CD4-positive, alpha-beta T cell (primary cell): ENCODE measurements at regions not wholly inside any gene's neighbourhood (a gene's known extent, or its start where the extent isn't known, plus 50 kb on each side); places are given as distances from the start of the nearest gene placed in this dataset.
A peak's percentile ranks its signal among the peaks of the same experiment; 100 is the strongest.

ENCODE experiments used
- ATAC-seq: fragments of 200-7000 bp; cut with Tn5 transposase; one replicate; pipeline ENCODE4 v1.10.0; 2022; ENCODE audit warnings: mild to moderate bottlenecking; ENCODE audit not compliant: poor library complexity
- CTCF ChIA-PET: fragments of 350-600 bp; sonication (Branson Sonifier 250); formaldehyde crosslinking; loops from one replicate; lab custom pipeline; 2021; ENCODE audit warnings: antibody characterized with exemption, inconsistent platforms; lab: Charles Lee
- POLR2A ChIA-PET: fragments of 350-600 bp; sonication (Branson Sonifier 250); formaldehyde crosslinking; loops from one replicate; lab custom pipeline; 2021; ENCODE audit warnings: antibody characterized with exemption, inconsistent platforms; lab: Charles Lee
- DNase-seq, 14 experiments: peaks; one replicate each; pipeline ENCODE4 v3.0.0-alpha.2; 2013 to 2020; ENCODE audit warnings: mixed read lengths in 2 of 14
- H3K27ac ChIP-seq, 2 donors: one replicate each; pipeline versions ENCODE4 v1.5.1 to v1.7.0; 2013; ENCODE audit warnings: low read length in 2 of 2, low read depth in 1 of 2, mild to moderate bottlenecking in 1 of 2
- H3K27me3 ChIP-seq, 2 experiments: 1 replicate in 1 of 2; 2 replicates in 1 of 2; pipeline versions ENCODE4 v1.6.1 to v1.7.0; 2013; ENCODE audit warnings: low read length in 2 of 2, control low read depth in 1 of 2, mild to moderate bottlenecking in 1 of 2, moderate library complexity in 1 of 2; ENCODE audit not compliant: insufficient read depth in 2 of 2, control insufficient read depth in 1 of 2
- H3K36me3 ChIP-seq: one replicate; pipeline ENCODE4 v1.6.1; 2013; ENCODE audit warnings: low read length, control low read depth; ENCODE audit not compliant: insufficient read depth
- H3K4me1 ChIP-seq: one replicate; pipeline ENCODE4 v1.6.1; 2013; ENCODE audit warnings: low read length, control low read depth; ENCODE audit not compliant: insufficient read depth
- H3K4me3 ChIP-seq: one replicate; pipeline ENCODE4 v1.5.1; 2013; ENCODE audit warnings: mild to moderate bottlenecking, low read length, moderate library complexity
- H3K9me3 ChIP-seq, 2 experiments: 1 replicate in 1 of 2; 2 replicates in 1 of 2; pipeline versions ENCODE4 v1.6.1 to v1.7.0; 2013; ENCODE audit warnings: low read length in 2 of 2, mild to moderate bottlenecking in 2 of 2, control low read depth in 1 of 2, moderate library complexity in 1 of 2; ENCODE audit not compliant: control insufficient read depth in 1 of 2, insufficient read depth in 1 of 2
- H3K27ac Mint-ChIP-seq: one replicate; pipeline ENCODE4 v1.8.0; 2020; ENCODE audit warnings: mixed read lengths
- H3K27me3 Mint-ChIP-seq: one replicate; pipeline ENCODE4 v1.8.0; 2021; ENCODE audit warnings: mixed read lengths
- H3K36me3 Mint-ChIP-seq: one replicate; pipeline ENCODE4 v1.8.0; 2021; ENCODE audit warnings: low read depth, mixed read lengths
- H3K4me1 Mint-ChIP-seq: one replicate; pipeline ENCODE4 v1.8.0; 2021; ENCODE audit warnings: low read depth, mixed read lengths
- H3K4me3 Mint-ChIP-seq: one replicate; pipeline ENCODE4 v1.8.0; 2020; ENCODE audit warnings: mild to moderate bottlenecking, mixed read lengths
- H3K9me3 Mint-ChIP-seq: one replicate; pipeline ENCODE4 v1.8.0; 2020; ENCODE audit warnings: mixed read lengths
- intact Hi-C, 2 experiments: fragments of 100-400 bp; cut with DNase I in 1 of 2; cut with micrococcal nuclease in 1 of 2; formaldehyde crosslinking; loops; one replicate each; pipeline versions ENCODE4 v1.15.1 to v1.9.0; 2023 to 2025; cut with DNase I, micrococcal nuclease
- TF ChIP-seq, protein P1 (sequence below): fragments of 200-600 bp; IDR thresholded peaks from one replicate; pipeline ENCODE4 v1.8.0; 2022; ENCODE audit warnings: antibody characterized with exemption, mild to moderate bottlenecking

DNA sequence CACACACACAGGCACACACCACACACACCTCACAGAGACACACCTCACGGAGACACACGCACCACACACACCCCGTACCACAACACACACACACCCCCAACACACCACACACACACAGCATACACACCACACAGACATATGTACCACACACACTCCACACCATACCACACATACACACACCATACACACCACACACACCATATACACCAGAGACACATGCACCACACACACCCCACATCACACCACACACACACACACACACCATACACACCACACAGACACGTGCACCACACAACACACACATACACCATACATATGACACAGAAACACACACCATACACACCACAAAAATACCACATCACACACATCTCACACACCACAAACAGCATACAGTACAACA, 850.7 kb downstream of the RNF144A start:
- H3K9me3 ChIP-seq: peaks cover 7 to 21% of the 10 kb centered on the region in 2 experiments
- H3K36me3 ChIP-seq: no peaks in the 10 kb centered on the region
- peaks cover 7% of the 10 kb centered on the region for H3K9me3 Mint-ChIP-seq
- no peaks in the 10 kb centered on the region for H3K36me3 Mint-ChIP-seq
- H3K27ac ChIP-seq: no peak overlapping the region
- ChIA-PET POLR2A (no interaction called here), CTCF (no interaction called here)
- H3K4me3 ChIP-seq: no peak overlapping the region
- TF ChIP-seq, protein P1, sequence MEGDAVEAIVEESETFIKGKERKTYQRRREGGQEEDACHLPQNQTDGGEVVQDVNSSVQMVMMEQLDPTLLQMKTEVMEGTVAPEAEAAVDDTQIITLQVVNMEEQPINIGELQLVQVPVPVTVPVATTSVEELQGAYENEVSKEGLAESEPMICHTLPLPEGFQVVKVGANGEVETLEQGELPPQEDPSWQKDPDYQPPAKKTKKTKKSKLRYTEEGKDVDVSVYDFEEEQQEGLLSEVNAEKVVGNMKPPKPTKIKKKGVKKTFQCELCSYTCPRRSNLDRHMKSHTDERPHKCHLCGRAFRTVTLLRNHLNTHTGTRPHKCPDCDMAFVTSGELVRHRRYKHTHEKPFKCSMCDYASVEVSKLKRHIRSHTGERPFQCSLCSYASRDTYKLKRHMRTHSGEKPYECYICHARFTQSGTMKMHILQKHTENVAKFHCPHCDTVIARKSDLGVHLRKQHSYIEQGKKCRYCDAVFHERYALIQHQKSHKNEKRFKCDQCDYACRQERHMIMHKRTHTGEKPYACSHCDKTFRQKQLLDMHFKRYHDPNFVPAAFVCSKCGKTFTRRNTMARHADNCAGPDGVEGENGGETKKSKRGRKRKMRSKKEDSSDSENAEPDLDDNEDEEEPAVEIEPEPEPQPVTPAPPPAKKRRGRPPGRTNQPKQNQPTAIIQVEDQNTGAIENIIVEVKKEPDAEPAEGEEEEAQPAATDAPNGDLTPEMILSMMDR: no peak
- intact Hi-C loops: no loop called here
- no peaks in the 10 kb centered on the region for H3K27me3 ChIP-seq
- no peak overlapping the region for H3K27ac Mint-ChIP-seq
- no peak overlapping the region for H3K4me3 Mint-ChIP-seq
- no peak for ATAC-seq
- H3K4me1 ChIP-seq: no peaks in the 10 kb centered on the region
- peaks cover under 1% of the 10 kb centered on the region for H3K4me1 Mint-ChIP-seq
- DNase-seq: no peak
- H3K27me3 Mint-ChIP-seq: no peaks in the 10 kb centered on the region

DNA sequence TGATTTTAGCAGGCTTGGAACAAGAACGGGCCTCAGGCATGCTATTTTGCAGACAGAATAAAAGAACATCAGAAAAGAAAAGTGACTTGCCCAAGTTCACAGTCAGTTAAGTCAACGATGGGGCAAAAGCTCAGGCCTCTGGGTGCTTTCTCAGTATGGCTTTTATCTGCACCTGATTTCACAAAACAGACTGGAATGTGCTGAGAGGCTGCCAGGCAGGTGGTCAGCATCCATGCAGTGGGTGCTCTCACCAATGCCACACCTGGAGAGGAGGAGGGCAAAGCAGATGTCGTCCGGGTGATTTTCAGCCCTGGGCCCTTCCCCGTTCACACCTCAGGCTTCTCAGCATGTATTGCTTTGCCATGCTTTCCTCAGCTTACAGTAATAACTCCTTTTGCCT, 854.6 kb downstream of the RNF144A start:
- DNase-seq: no peak
- ChIA-PET POLR2A (no interaction called here), CTCF (no interaction called here)
- intact Hi-C loops: no loop called here
- no peaks in the 10 kb centered on the region for H3K9me3 Mint-ChIP-seq
- TF ChIP-seq, protein P1: no peak
- H3K4me3 ChIP-seq: no peak overlapping the region
- ATAC-seq: no peak
- no peak overlapping the region for H3K27ac ChIP-seq
- H3K4me1 Mint-ChIP-seq: peaks cover 6% of the 10 kb centered on the region
- H3K4me1 ChIP-seq: peaks cover 11% of the 10 kb centered on the region
- H3K9me3 ChIP-seq: peaks cover 0 to 12% of the 10 kb centered on the region in 2 experiments
- no peak overlapping the region for H3K27ac Mint-ChIP-seq
- H3K4me3 Mint-ChIP-seq: no peak overlapping the region
- no peaks in the 10 kb centered on the region for H3K36me3 ChIP-seq
- no peaks in the 10 kb centered on the region for H3K36me3 Mint-ChIP-seq
- no peaks in the 10 kb centered on the region for H3K27me3 Mint-ChIP-seq
- H3K27me3 ChIP-seq: no peaks in the 10 kb centered on the region

DNA sequence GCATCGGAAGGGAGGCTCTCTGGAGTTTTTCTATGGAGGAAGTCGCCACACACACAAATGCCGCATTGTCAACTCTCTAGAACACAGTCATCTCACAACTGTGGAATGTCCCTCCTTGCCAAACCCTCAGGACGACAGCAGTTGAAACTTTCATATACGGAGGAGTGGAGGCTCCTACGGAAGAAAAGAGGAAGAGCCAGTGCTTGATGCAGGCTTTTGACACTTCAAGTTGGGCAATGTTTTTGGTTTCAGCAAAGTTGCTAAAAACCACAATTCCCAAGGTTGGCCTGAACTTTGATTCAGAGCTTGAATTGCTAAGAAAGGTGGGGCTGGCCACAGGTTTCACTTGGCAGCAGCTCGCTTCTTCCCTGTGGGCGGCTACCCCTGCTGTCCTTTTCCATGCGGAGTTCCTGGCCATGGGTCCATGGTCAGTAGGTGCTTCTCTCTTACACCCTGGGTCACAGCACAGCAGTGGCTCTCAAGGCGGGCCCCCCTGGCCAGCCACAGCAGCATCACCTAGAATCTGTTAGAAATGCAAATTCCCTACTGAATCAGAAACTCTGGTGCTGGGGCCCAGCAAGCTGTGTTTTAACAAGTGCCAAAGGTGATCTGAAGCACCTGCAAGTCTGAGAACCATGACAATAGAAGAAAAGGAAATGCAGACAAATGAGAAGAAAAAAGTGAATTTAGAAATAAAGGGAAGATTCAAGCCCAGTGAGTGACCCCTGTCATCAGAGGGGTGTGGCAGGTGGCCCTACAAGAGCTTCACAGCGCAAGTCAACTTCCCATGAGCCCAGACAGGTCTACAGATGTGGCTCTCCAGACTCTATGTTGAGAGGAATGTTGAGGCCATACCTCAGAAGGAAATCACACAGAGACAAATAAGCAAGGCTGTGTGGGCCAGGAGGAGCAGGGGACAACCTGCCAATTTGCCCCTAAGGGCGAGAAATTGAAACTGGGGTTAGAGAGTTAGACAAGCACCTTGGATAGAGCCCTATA, 856.4 kb downstream of the RNF144A start:
- DNase-seq (peak in 3 of 14 experiments; percentile 40 to 73 (median 67)), ATAC-seq (no peak)
- no peak overlapping the region for H3K4me3 Mint-ChIP-seq
- intact Hi-C loops: no loop called here
- CTCF ChIA-PET: interaction anchor here (0.7 kb wide), 1 partner anchor 30 kb away, joined by 3 read pairs; no protein-coding TSS in a partner anchor
- no peaks in the 10 kb centered on the region for H3K27me3 ChIP-seq
- POLR2A ChIA-PET: no interaction called here
- no peak overlapping the region for H3K4me3 ChIP-seq
- TF ChIP-seq, protein P1: no peak
- no peaks in the 10 kb centered on the region for H3K36me3 ChIP-seq
- H3K9me3 ChIP-seq: peaks cover 0 to 6% of the 10 kb centered on the region in 2 experiments
- no peaks in the 10 kb centered on the region for H3K36me3 Mint-ChIP-seq
- peaks cover 6% of the 10 kb centered on the region for H3K4me1 Mint-ChIP-seq
- H3K27ac ChIP-seq: no peak overlapping the region
- peaks cover 11% of the 10 kb centered on the region for H3K4me1 ChIP-seq
- H3K9me3 Mint-ChIP-seq: no peaks in the 10 kb centered on the region
- H3K27ac Mint-ChIP-seq: no peak overlapping the region
- no peaks in the 10 kb centered on the region for H3K27me3 Mint-ChIP-seq
